HG02759 (cell line): ENCODE measurements at regions not wholly inside any gene's neighbourhood (a gene's known extent, or its start where the extent isn't known, plus 50 kb on each side); places are given as distances from the start of the nearest gene placed in this dataset.

Source experiments
- ATAC-seq: cut with Tn5 transposase; IDR thresholded peaks from one replicate; pipeline ENCODE4 v1.9.1; 2021; ENCODE audit warnings: mild to moderate bottlenecking, moderate library complexity; ENCODE audit not compliant: unreplicated experiment

DNA sequence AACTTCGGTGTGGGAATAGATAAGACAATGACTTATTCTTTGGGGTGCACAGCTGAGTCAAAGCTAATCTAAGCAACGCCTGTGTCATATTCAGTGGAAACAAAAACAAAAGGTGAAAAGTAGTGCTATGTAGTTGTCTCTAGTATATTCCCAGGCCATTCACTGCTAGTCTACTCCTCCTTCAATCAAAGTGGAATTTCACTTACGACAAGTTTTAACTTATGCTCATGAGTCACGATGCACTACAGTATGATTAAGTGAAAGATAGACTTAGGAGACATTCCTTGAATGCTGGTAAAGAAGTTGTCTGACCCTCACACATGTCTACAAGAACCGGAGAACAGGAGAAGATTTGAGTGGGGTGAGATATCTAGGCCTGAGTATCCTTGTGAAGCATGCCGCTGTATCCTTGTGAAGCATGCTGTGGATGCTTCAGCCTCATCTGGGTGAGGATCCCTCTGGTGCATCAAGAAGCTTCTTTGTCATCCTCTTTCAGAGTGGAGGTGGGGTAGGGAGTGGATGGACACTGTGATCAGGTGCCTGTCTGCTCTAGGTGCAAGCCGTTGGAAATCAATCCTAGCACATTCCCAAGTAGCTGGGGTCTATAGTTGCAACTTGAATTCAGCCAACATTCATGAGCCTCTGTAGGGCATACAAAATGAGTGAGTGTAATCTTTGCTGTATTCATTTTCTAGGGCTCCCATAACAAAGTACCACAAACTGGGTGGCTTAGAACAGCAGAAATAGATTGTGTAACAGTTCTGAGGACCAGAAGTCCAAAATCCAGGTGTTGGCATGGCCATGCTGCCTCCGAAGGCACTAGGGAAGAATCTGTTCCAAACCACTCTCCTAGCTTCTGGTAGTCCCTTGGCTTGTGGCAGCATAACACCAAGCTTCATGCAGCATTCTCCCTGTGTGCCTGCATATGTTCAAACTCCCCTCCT lies 173.5 kb upstream of the FN1 start:
- ATAC-seq = no peak

DNA sequence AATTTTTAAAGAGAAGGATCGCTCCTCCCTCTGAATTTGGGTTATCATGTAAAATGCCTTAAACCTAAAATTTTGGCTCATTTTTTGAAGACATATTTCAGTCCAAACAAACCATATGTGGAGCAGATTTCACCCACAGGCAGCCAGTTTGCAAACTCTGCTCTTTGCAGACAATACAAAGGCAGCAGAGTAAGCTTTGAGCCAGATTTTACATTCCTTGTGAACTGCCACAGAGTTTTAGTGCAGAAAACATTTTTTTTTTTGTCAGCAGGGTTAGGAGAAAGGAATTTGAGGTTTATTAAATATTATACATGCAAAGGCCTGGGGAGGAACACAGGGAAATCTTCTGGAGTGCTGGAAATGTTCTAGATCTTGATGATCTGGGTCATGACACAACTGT lies 171.9 kb upstream of the FN1 start:
- ATAC-seq = no peak

- ATAC-seq = no peak
These were observed 170.4 kb upstream of the FN1 start for GRCh38 chr2:215606219-215606618.

- ATAC-seq = no peak
These were observed 169.3 kb upstream of the FN1 start for GRCh38 chr2:215605214-215605613.

DNA sequence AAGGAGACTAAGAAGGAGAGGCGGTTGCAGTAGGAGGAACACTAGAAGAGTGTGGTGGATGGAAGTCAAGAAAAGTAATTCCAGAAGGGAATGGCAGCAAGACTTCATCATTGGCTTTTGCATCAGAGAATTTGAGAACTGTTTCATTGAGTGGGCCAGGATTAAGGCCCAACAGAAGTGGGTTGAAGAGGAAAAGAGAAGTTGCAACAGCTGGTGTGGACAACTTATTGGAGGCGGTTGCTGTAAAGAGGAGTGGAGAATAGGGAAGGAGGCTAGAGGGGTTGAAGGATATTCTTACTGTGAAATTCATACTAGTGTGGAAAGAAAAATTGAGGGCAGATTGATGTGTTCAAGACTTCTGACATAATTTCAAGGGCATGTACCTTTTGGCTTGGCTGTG lies 168.7 kb upstream of the FN1 start:
- ATAC-seq = no peak

GRCh38 chr2:215603440-215603839 lies 167.6 kb upstream of the FN1 start:
- no peak for ATAC-seq

- ATAC-seq = no peak
These were observed 167.1 kb upstream of the FN1 start for GRCh38 chr2:215602997-215603396.

DNA sequence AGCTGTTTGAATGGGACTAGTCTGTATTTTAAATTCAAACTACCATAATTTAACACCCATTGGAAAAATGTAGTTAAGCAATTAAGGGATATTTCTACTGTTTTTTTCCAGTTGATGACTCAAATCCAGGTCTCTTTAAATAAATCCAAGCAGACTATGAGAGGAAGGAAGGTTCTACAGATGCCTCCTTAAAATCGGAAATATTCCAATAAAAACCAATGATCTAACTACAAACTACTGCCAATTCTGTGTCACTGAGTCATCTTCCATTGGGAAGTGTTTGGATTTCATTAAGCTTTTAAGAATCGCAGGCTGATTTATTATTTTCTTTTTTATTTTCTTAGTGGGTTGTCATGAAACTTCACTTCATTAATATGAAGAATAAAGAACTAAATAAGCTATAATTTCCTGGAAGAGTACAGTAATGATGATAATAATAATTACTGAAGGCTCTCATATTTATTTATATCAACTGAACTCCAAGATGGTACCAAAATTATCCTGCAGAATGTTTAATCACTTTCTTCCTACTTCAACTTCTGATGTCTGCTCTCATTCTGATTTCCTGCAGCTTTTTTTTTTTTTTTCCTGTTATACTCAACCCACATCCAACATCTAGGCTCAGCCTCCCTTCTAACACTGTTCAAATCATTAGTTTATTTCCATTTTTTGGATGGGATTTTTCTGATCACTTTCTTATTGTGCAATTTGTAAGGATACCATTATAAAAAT lies 166.3 kb upstream of the FN1 start:
- ATAC-seq = no peak

DNA sequence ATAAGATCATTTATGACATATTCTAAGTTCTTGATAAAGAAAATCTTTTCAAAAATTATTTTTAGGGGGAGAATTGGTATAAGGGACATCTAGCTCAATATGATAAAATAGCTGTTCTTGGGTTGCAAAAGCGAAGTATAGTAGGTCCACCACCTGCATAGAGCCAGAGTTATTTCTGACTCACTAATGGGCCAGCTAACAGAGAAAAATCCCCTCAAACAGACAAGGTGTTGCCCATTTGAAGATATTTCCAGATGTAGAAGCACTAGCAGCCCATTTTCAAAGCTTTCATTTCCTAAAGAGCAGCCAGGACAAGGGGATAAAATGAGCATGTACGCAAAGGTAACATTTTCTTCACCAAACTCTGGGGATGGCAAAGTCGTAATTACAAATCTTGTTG lies 165.7 kb upstream of the FN1 start:
- no peak for ATAC-seq

DNA sequence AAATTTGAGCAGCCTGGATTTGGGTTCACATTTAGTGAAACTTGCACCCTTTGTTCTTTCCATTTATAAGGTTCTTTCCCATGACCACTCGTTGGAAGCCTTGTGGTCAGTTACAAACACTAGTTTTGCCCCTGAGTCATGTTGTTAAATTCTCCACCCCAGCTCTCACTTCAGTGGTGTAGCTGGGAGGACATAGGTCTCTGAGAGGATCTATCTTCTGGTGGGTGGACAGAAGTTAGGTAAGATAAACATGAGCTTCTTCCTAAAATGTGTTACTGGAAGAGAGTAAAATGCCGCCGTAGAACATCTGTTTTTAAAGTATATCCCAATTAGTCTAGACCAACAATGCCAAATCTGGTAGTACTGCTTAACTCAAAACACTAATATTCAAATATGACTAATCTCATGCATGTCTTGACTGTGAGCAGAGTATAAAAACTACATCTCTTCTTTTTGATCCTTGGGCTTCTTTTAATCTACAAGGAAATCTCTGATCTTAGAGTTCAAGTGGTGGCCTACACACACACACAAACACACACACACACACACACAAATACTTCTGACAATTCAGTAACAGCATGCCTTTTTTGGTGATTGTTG lies 162.6 kb upstream of the FN1 start:
- no peak for ATAC-seq

GRCh38 chr2:215597577-215597976 lies 161.7 kb upstream of the FN1 start:
- no peak for ATAC-seq

GRCh38 chr2:215594766-215595165 lies 158.9 kb upstream of the FN1 start:
- no peak for ATAC-seq

DNA sequence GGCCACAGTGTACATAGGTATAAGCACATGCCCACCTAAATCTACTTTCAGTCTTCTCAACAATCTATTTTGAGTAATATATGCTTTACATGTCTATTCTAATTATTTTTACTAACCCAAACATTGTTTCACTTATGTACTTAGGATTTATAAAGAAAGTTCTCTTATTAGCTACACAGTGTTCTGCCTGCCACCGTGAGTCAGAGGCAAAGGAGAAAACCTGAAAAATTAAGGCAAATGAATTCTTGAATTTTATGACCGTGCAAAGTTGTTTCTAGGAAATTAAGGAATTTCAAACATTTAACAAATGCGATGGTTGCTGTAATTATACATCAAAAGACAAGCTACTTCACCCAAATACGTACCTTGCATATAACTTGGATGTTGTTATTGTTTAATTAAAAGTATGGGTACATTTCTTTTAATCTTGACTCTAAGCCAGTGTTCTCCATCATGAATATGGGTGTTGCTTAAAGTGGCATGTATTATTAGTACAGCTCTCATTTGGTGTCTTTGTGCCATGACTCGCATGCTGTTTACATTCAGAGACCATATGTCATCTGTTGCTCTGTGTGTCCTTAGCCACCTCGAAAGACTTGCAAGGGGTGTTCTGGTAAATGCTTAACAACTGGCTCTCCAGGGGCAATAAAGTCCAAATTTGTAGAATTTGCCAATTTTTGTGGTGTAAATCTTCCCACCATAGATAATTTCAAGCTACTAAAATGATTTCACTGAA lies 154.3 kb upstream of the FN1 start:
- ATAC-seq = no peak

DNA sequence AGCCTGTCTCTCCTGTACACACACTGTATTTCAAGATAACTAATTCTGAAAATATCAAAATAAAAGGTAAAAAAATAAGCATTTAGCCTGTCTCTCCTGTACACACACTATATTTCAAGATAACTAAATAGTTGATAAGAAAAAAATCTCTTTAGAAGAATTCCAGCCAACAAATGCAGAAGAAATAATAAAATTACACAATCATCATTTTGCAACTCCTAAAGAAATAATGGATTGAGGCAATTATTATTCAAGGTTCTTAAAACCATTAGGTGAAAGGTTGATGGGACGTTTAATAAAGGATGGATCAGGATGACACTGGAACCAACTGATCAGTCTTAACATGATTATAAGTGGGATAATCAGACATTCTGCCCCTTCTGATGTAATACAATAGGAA lies 148.0 kb upstream of the FN1 start:
- no peak for ATAC-seq

- ATAC-seq = no peak
These were observed 143.9 kb upstream of the FN1 start for GRCh38 chr2:215579809-215580208.

GRCh38 chr2:215577356-215577755 lies 141.5 kb upstream of the FN1 start:
- no peak for ATAC-seq

- no peak for ATAC-seq
These were observed 140.7 kb upstream of the FN1 start for GRCh38 chr2:215576572-215576971.

- no peak for ATAC-seq
These were observed 137.6 kb upstream of the FN1 start for GRCh38 chr2:215573496-215573895.

GRCh38 chr2:215572341-215572848 lies 136.5 kb upstream of the FN1 start:
- ATAC-seq = no peak

- ATAC-seq = no peak
These were observed 135.8 kb upstream of the FN1 start for GRCh38 chr2:215571689-215572088.

DNA sequence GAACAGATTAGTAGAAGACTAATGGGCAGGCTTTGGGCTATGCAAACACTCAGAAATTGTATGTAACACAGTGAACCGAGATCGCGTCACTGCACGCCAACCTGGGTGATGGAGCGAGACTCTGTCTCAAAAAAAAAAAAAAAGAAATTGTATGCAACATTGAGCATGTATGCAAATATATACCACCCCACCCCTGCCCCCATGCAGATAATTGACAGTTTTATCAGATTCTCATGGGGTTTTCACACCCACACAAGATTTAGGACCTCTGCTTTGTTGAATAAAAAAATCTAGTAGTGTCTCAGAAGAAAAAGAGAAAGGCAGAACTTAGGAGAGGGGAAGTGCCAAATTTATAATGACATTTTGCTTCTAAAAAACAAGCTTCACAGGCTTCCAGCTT lies 131.6 kb upstream of the FN1 start:
- ATAC-seq = peak; percentile 87
